ENCODE measurements at regions not wholly inside any gene's neighbourhood (a gene's known extent, or its start where the extent isn't known, plus 50 kb on each side); places are given as distances from the start of the nearest gene placed in this dataset.

GRCh38 chr2:176931588-176932563 lies 280.7 kb upstream of the HNRNPA3 start:
- no peak for TF ChIP-seq CTCF (conservative IDR thresholded peaks at IDR 0.05; ENCODE audit: low read depth, low read length)
- TF ChIP-seq EZH2phosphoT487 (IDR thresholded peaks at IDR 0.05; ENCODE audit: borderline replicate concordance, low read length): no peak
- no peak for TF ChIP-seq EZH2 (IDR thresholded peaks at IDR 0.05; ENCODE audit: low read length, unreplicated experiment)
- POLR2A ChIA-PET (ENCODE audit: unreplicated experiment): no interaction called here
- Histone ChIP-seq H2AFZ (ENCODE audit: low read length) (no peak overlapping the region), H3K27ac (ENCODE audit: low read length) (no peak overlapping the region), H4K20me1 (ENCODE audit: low read length) (no peaks in the 10 kb centered on the region), H3K9me3 (ENCODE audit: low read length) (no peaks in the 10 kb centered on the region), H3F3A (ENCODE audit: low read length, unreplicated experiment) (no peaks in the 10 kb centered on the region), H3K4me2 (ENCODE audit: low read length) (no peak overlapping the region), H3K36me3 (ENCODE audit: low read depth, low read length) (no peaks in the 10 kb centered on the region), H3K27me3 (ENCODE audit: low read length) (peaks cover 41% of the 10 kb centered on the region), H3K79me2 (ENCODE audit: low read length) (no peaks in the 10 kb centered on the region), H3K9ac (ENCODE audit: low read length) (no peak overlapping the region), H3K9me2 (replicated peaks; ENCODE audit: low read length) (no peaks in the 10 kb centered on the region), H3K4me1 (ENCODE audit: insufficient read depth, low read length) (no peaks in the 10 kb centered on the region), H3K4me3 (ENCODE audit: low read length) (no peak overlapping the region)
- CTCF ChIA-PET: no interaction called here
- ATAC-seq: no peak; the same call in 1 of the 2 replicates
- peak; percentile 24 for DNase-seq
- no TSS peak for BruUV-seq (replicated peaks)
- intact Hi-C loops (cut with micrococcal nuclease): loop anchor here (5.0 kb wide), 1 partner anchor 215 kb away; no protein-coding TSS in a partner anchor

GRCh38 chr2:176934131-176934530 lies 278.5 kb upstream of the HNRNPA3 start:
- DNase-seq (no peak), ATAC-seq (no peak)
- H3K27ac ChIP-seq (ENCODE audit: low read length): no peak overlapping the region
- no TSS peak for BruUV-seq (replicated peaks)
- no peaks in the 10 kb centered on the region for H3K36me3 ChIP-seq (ENCODE audit: low read depth, low read length)
- intact Hi-C loops (cut with micrococcal nuclease): loop anchor here (5.0 kb wide), 1 partner anchor 213 kb away; no protein-coding TSS in a partner anchor
- H3F3A ChIP-seq (ENCODE audit: low read length, unreplicated experiment): no peaks in the 10 kb centered on the region
- H3K9me2 ChIP-seq (replicated peaks; ENCODE audit: low read length): no peaks in the 10 kb centered on the region
- H3K79me2 ChIP-seq (ENCODE audit: low read length): no peaks in the 10 kb centered on the region
- no peak overlapping the region for H2AFZ ChIP-seq (ENCODE audit: low read length)
- peaks cover 58% of the 10 kb centered on the region for H3K27me3 ChIP-seq (ENCODE audit: low read length)
- H3K9ac ChIP-seq (ENCODE audit: low read length): no peak overlapping the region
- no peaks in the 10 kb centered on the region for H3K4me1 ChIP-seq (ENCODE audit: insufficient read depth, low read length)
- no peaks in the 10 kb centered on the region for H3K9me3 ChIP-seq (ENCODE audit: low read length)
- CTCF ChIA-PET: no interaction called here
- H3K4me2 ChIP-seq (ENCODE audit: low read length): no peak overlapping the region
- POLR2A ChIA-PET (ENCODE audit: unreplicated experiment): no interaction called here
- H3K4me3 ChIP-seq (ENCODE audit: low read length): no peak overlapping the region
- no peaks in the 10 kb centered on the region for H4K20me1 ChIP-seq (ENCODE audit: low read length)
- TF ChIP-seq EZH2phosphoT487 (IDR thresholded peaks at IDR 0.05; ENCODE audit: borderline replicate concordance, low read length) (no peak), EZH2 (IDR thresholded peaks at IDR 0.05; ENCODE audit: low read length, unreplicated experiment) (no peak), CTCF (conservative IDR thresholded peaks at IDR 0.05; ENCODE audit: low read depth, low read length) (no peak)
